Stomach (tissue), 4 donors: ENCODE measurements at regions not wholly inside any gene's neighbourhood (a gene's known extent, or its start where the extent isn't known, plus 50 kb on each side); places are given as distances from the start of the nearest gene placed in this dataset.

Experiments used
- POLR2A ChIP-seq, 4 donors: fragments of 450-650 bp; IDR thresholded peaks; one replicate each; pipeline ENCODE4 v1.6.1; 2016; ENCODE audit warnings: antibody characterized with exemption in 4 of 4, control low read depth in 2 of 4, mild to moderate bottlenecking in 1 of 4, moderate library complexity in 1 of 4
- TF ChIP-seq, protein P1 (sequence below), 7 experiments: fragments of 450-650 bp in 4 of 7; fragments of 200-600 bp in 3 of 7; sonication (generic) in 3 of 7; IDR thresholded peaks; one replicate each; pipeline ENCODE4 v1.5.1; 2016 to 2019; ENCODE audit warnings: antibody characterized with exemption in 7 of 7, control low read depth in 2 of 7, mild to moderate bottlenecking in 1 of 7

- no peak for TF ChIP-seq POLR2A (IDR thresholded peaks at IDR 0.05)
- TF ChIP-seq, protein P1, sequence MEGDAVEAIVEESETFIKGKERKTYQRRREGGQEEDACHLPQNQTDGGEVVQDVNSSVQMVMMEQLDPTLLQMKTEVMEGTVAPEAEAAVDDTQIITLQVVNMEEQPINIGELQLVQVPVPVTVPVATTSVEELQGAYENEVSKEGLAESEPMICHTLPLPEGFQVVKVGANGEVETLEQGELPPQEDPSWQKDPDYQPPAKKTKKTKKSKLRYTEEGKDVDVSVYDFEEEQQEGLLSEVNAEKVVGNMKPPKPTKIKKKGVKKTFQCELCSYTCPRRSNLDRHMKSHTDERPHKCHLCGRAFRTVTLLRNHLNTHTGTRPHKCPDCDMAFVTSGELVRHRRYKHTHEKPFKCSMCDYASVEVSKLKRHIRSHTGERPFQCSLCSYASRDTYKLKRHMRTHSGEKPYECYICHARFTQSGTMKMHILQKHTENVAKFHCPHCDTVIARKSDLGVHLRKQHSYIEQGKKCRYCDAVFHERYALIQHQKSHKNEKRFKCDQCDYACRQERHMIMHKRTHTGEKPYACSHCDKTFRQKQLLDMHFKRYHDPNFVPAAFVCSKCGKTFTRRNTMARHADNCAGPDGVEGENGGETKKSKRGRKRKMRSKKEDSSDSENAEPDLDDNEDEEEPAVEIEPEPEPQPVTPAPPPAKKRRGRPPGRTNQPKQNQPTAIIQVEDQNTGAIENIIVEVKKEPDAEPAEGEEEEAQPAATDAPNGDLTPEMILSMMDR (IDR thresholded peaks at IDR 0.05) = no peak
Observed at GRCh38 chr2:66346231-66346664, 88.7 kb upstream of the MEIS1 start.
